SK-N-SH treated with all-trans-retinoic acid at 6 μM for 48 hours (cell line): ENCODE measurements at regions not wholly inside any gene's neighbourhood (a gene's known extent, or its start where the extent isn't known, plus 50 kb on each side); places are given as distances from the start of the nearest gene placed in this dataset.

Source experiments
- ATAC-seq: fragments of 200-7000 bp; cut with Tn5 transposase; 3 replicates; pipeline ENCODE4 v1.9.1; 2020; ENCODE audit warnings: mild to moderate bottlenecking, moderate library complexity
- ARNTL ChIP-seq: fragments of 450-650 bp; formaldehyde crosslinking; IDR thresholded peaks from 2 replicates; pipeline ENCODE4 v1.5.0; 2020; ENCODE audit warnings: low read depth, mild to moderate bottlenecking, moderate library complexity, borderline replicate concordance
- CSDC2 ChIP-seq: fragments of 250-450 bp; sonication (Bioruptor Pico); IDR thresholded peaks from 2 replicates; pipeline ENCODE4 v1.5.0; 2020; ENCODE audit warnings: mild to moderate bottlenecking, moderate library complexity
- CSRNP3 ChIP-seq: fragments of 250-450 bp; sonication (Bioruptor Pico); IDR thresholded peaks from 2 replicates; pipeline ENCODE4 v1.5.1; 2021; ENCODE audit warnings: mild to moderate bottlenecking, moderate library complexity
- ESRRG ChIP-seq: fragments of 250-450 bp; sonication (Bioruptor Pico); IDR thresholded peaks from 2 replicates; pipeline ENCODE4 v1.6.1; 2021; ENCODE audit warnings: mild to moderate bottlenecking
- GLIS3 ChIP-seq: fragments of 250-450 bp; sonication (Bioruptor Pico); IDR thresholded peaks from 2 replicates; pipeline ENCODE4 v1.5.0; 2020; ENCODE audit warnings: mild to moderate bottlenecking, moderate library complexity
- ISL1 ChIP-seq: fragments of 250-450 bp; sonication (Bioruptor Pico); IDR thresholded peaks from 2 replicates; pipeline ENCODE4 v2.1.2; 2022; ENCODE audit warnings: mild to moderate bottlenecking, moderate library complexity
- OSR1 ChIP-seq: fragments of 250-450 bp; sonication (Bioruptor Pico); IDR thresholded peaks from 2 replicates; pipeline ENCODE4 v1.8.0; 2022; ENCODE audit warnings: moderate library complexity, mild to moderate bottlenecking, inconsistent platforms
- PPARA ChIP-seq: fragments of 250-450 bp; sonication (Bioruptor Pico); IDR thresholded peaks from 2 replicates; pipeline ENCODE4 v1.5.0; 2020; ENCODE audit warnings: mild to moderate bottlenecking, borderline replicate concordance
- RARB ChIP-seq: fragments of 250-450 bp; sonication (Bioruptor Pico); IDR thresholded peaks from 2 replicates; pipeline ENCODE4 v1.8.0; 2021; ENCODE audit warnings: mild to moderate bottlenecking, moderate library complexity
- SNAI2 ChIP-seq: fragments of 250-450 bp; sonication (Bioruptor Pico); IDR thresholded peaks from 2 replicates; pipeline ENCODE4 v1.5.0; 2020; ENCODE audit warnings: mild to moderate bottlenecking, moderate library complexity
- TCF4 ChIP-seq: fragments of 250-450 bp; sonication (Bioruptor Pico); IDR thresholded peaks from 2 replicates; pipeline ENCODE4 v1.8.0; 2021; ENCODE audit warnings: mild to moderate bottlenecking, moderate library complexity, borderline replicate concordance
- TOX ChIP-seq: fragments of 250-450 bp; sonication (Bioruptor Pico); IDR thresholded peaks from 2 replicates; pipeline ENCODE4 v1.8.0; 2021; ENCODE audit warnings: mild to moderate bottlenecking, moderate library complexity, borderline replicate concordance
- TSHZ2 ChIP-seq: fragments of 250-450 bp; sonication (Bioruptor Pico); IDR thresholded peaks from 2 replicates; pipeline ENCODE4 v1.5.0; 2020; ENCODE audit warnings: mild to moderate bottlenecking, moderate library complexity
- ZC3H10 ChIP-seq: fragments of 250-450 bp; sonication (Bioruptor Pico); IDR thresholded peaks from 2 replicates; pipeline ENCODE4 v1.5.1; 2021; ENCODE audit warnings: mild to moderate bottlenecking, moderate library complexity
- ZFP3 ChIP-seq: fragments of 250-450 bp; sonication (Bioruptor Pico); IDR thresholded peaks from 2 replicates; pipeline ENCODE4 v1.5.0; 2020; ENCODE audit warnings: mild to moderate bottlenecking, moderate library complexity
- ZNF565 ChIP-seq: fragments of 450-650 bp; formaldehyde crosslinking; conservative IDR thresholded peaks from 2 replicates; pipeline ENCODE4 v1.5.0; 2020; ENCODE audit warnings: low read depth, mild to moderate bottlenecking, moderate library complexity
- ZNF70 ChIP-seq: fragments of 450-650 bp; formaldehyde crosslinking; IDR thresholded peaks from 2 replicates; pipeline ENCODE4 v1.5.0; 2020; ENCODE audit warnings: mild to moderate bottlenecking, moderate library complexity
- ZNF8 ChIP-seq: fragments of 450-650 bp; formaldehyde crosslinking; IDR thresholded peaks from 2 replicates; pipeline ENCODE4 v1.5.0; 2020; ENCODE audit warnings: mild to moderate bottlenecking, moderate library complexity
- TF ChIP-seq, protein P1 (sequence below): fragments of 250-450 bp; sonication (Bioruptor Pico); IDR thresholded peaks from 2 replicates; pipeline ENCODE4 v1.8.0; 2021; ENCODE audit warnings: low read depth, mild to moderate bottlenecking, moderate library complexity, borderline replicate concordance

DNA sequence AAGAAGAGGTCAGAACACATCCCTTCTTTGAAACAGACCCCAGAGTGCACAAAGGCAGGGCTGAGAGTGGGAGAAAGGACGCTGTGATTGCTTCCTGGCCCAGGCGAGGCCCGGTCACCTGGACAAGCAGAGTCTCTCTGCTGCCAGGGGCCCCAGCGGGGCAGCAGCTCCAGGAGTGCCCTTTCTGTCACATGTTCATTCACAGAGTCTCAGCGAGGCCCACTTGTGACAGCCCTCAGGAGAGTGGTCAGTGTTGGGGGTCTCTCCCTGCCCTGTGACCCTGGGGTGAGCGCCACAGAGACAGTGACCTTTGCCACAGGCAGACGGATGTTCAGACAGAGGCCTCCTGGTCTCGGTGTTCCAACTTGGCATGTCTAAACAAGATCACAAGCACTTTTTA is 130.2 kb upstream of the IRX4 start:
- no peak for TF ChIP-seq RARB (CRISPR knock-in tag)
- TF ChIP-seq ISL1 (CRISPR knock-in tag) = no peak
- no peak for TF ChIP-seq OSR1 (CRISPR knock-in tag)
- TF ChIP-seq ZNF8 (CRISPR knock-in tag) = no peak
- no peak for TF ChIP-seq TOX (CRISPR knock-in tag)
- no peak for TF ChIP-seq CSDC2 (CRISPR knock-in tag)
- TF ChIP-seq CSRNP3 = no peak
- no peak for TF ChIP-seq ZC3H10 (CRISPR knock-in tag)
- no peak for TF ChIP-seq TCF4 (CRISPR knock-in tag)
- no peak for TF ChIP-seq ESRRG (CRISPR knock-in tag)
- TF ChIP-seq TSHZ2 = no peak
- no peak for TF ChIP-seq GLIS3 (CRISPR knock-in tag)
- no peak for TF ChIP-seq ARNTL
- TF ChIP-seq SNAI2 = no peak
- TF ChIP-seq ZNF70 (CRISPR knock-in tag) = no peak
- no peak for TF ChIP-seq PPARA
- ATAC-seq = no peak

DNA sequence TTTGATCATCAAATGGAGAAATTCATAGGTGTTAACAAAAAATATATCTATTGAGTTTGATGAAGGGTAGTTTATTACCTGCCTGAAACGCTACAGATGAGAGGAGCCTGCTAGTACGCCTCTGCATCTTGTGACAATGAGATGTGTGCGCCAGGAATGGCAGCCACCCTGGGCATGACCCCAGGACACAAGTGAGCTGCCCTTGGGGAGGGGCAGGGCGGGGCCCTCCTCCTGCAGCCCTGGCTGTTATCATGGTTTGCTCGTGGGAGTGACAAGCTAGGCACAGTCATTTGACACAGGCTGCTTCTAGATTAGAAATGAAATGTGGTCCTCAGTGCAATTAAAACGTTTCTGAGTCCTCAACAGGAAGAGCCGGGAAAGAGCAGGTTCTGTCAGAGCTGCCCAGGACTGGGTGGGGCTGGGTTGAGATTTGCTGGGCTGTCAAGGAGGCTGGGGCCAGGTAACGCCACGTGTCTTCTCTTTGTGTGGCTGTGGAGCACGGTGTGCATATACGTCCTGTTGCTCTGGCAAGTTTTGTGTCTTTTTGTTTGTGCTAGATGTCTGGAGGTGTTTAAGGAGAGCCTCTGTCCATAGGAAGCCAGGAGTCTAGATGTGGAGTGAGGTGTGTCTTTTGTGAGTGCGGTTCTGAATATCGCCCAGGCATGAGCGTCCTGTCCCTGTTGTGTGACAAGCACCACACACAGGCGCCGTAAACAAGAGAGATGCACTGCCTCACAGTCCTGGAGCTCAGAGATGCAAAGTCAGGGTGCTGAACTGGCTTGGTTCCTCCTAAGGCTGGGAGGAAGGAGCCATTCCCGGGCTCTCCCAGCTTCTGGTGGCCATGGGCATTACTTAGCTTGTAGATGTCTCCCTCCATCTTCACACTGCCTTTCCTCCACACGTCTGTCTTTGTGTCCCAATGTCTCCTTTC is 129.0 kb upstream of the IRX4 start:
- TF ChIP-seq ARNTL (no peak), TOX (CRISPR knock-in tag) (no peak), TSHZ2 (no peak)
- no peak for ATAC-seq

DNA sequence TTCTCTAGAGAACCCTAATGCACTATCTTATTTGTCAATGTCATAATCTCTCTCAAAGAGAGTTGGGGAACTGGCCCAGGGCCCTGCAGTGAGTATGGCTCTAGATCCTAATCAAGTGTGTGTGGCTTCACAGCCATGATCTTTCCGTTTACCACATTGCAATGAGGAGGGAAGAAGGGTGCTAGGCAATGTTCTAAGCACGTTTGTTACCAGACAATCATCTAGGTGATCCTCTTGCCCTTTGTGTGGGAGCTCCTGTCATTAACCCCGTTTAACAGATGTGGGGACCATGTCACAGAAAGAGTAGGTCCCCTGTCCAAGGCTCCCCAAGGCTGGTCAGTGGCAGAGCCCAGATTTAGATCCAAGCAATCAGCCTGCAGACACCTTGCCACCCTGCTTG is 128.2 kb upstream of the IRX4 start:
- ATAC-seq = no peak
- TF ChIP-seq TCF4 (CRISPR knock-in tag) (no peak), ZNF565 (CRISPR knock-in tag) (no peak), CSRNP3 (no peak), GLIS3 (CRISPR knock-in tag) (no peak), ARNTL (no peak), ZNF70 (CRISPR knock-in tag) (no peak), CSDC2 (CRISPR knock-in tag) (no peak), SNAI2 (no peak), TOX (CRISPR knock-in tag) (no peak), ZFP3 (CRISPR knock-in tag) (no peak)
- TF ChIP-seq, protein P1, sequence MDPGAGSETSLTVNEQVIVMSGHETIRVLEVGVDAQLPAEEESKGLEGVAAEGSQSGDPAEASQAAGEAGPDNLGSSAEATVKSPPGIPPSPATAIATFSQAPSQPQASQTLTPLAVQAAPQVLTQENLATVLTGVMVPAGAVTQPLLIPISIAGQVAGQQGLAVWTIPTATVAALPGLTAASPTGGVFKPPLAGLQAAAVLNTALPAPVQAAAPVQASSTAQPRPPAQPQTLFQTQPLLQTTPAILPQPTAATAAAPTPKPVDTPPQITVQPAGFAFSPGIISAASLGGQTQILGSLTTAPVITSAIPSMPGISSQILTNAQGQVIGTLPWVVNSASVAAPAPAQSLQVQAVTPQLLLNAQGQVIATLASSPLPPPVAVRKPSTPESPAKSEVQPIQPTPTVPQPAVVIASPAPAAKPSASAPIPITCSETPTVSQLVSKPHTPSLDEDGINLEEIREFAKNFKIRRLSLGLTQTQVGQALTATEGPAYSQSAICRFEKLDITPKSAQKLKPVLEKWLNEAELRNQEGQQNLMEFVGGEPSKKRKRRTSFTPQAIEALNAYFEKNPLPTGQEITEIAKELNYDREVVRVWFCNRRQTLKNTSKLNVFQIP = no peak
- TF ChIP-seq, all 23 proteins: peak for 0
